ENCODE measurements at regions not wholly inside any gene's neighbourhood (a gene's known extent, or its start where the extent isn't known, plus 50 kb on each side); places are given as distances from the start of the nearest gene placed in this dataset.

DNA sequence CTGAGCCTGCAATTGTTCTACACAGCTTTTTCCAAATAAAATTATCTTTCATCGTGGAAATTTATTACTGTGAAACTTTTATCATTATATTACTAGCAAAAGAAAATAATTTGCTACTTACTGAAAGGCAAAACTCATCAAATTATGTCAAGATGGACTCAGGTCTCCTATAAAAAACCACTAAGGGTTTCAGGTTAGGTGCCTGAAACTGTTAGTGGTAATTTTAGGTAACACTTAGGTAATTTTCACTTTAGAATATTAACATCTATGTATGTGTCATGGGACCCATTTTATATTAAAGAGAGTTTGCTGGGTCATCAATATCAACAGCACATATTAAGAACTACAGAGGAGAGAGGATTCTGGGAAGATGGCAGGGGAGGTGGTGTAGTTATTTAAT, 651.5 kb downstream of the CENPC start:
- WGBS, 5 donors: 80 to 86% (median 83%) methylated on average over 1 of the region's 1 CpG
- intact Hi-C loops (cut with DNase I; ENCODE audit: low total_unique reads): no loop called here

GRCh38 chr4:66887061-66887460, 658.2 kb downstream of the CENPC start:
- WGBS, 5 donors: 55 to 81% (median 71%) methylated on average over 1 of the region's 1 CpG
- no peak for DNase-seq
- no peaks in the 10 kb centered on the region for H3K36me3 ChIP-seq
- TF ChIP-seq CTCF (IDR thresholded peaks at IDR 0.05) (no peak), EP300 (IDR thresholded peaks at IDR 0.05) (no peak), POLR2A (IDR thresholded peaks at IDR 0.05) (no peak), POLR2AphosphoS5 (IDR thresholded peaks at IDR 0.05) (no peak)
- no peak overlapping the region for H3K4me3 ChIP-seq
- H3K9me3 ChIP-seq: peaks cover 2 to 13% (median 6%) of the 10 kb centered on the region in 4 donors
- H3K27ac ChIP-seq: no peak overlapping the region
- H3K27me3 ChIP-seq: no peaks in the 10 kb centered on the region
- no peaks in the 10 kb centered on the region for H3K4me1 ChIP-seq
- intact Hi-C loops (cut with DNase I; ENCODE audit: low total_unique reads): no loop called here

More for the DNA sequence above, 651.5 kb downstream of the CENPC start:
- DNase-seq: no peak
- H3K27ac ChIP-seq: no peak overlapping the region
- TF ChIP-seq EP300 (IDR thresholded peaks at IDR 0.05): no peak
- no peak for TF ChIP-seq POLR2AphosphoS5 (IDR thresholded peaks at IDR 0.05)
- TF ChIP-seq CTCF (IDR thresholded peaks at IDR 0.05): no peak
- no peak for TF ChIP-seq POLR2A (IDR thresholded peaks at IDR 0.05)
- H3K4me1 ChIP-seq: no peaks in the 10 kb centered on the region
- H3K4me3 ChIP-seq: no peak overlapping the region
- H3K36me3 ChIP-seq: no peaks in the 10 kb centered on the region
- peaks cover 0 to 12% (median 4%) of the 10 kb centered on the region in 4 donors for H3K9me3 ChIP-seq
- no peaks in the 10 kb centered on the region for H3K27me3 ChIP-seq

- no peaks in the 10 kb centered on the region for H3K36me3 ChIP-seq
- H3K27me3 ChIP-seq: no peaks in the 10 kb centered on the region
- H3K9me3 ChIP-seq: peaks cover 2 to 14% (median 6%) of the 10 kb centered on the region in 4 donors
- no peak for DNase-seq
- no peaks in the 10 kb centered on the region for H3K4me1 ChIP-seq
- intact Hi-C loops (cut with DNase I; ENCODE audit: low total_unique reads): no loop called here
- WGBS, 5 donors: 74 to 93% (median 83%) methylated on average over 1 of the region's 1 CpG
- no peak overlapping the region for H3K4me3 ChIP-seq
- TF ChIP-seq POLR2AphosphoS5 (IDR thresholded peaks at IDR 0.05) (no peak), CTCF (IDR thresholded peaks at IDR 0.05) (no peak), EP300 (IDR thresholded peaks at IDR 0.05) (no peak)
- H3K27ac ChIP-seq: no peak overlapping the region
Observed at GRCh38 chr4:66885501-66886165, 659.7 kb downstream of the CENPC start.

DNA sequence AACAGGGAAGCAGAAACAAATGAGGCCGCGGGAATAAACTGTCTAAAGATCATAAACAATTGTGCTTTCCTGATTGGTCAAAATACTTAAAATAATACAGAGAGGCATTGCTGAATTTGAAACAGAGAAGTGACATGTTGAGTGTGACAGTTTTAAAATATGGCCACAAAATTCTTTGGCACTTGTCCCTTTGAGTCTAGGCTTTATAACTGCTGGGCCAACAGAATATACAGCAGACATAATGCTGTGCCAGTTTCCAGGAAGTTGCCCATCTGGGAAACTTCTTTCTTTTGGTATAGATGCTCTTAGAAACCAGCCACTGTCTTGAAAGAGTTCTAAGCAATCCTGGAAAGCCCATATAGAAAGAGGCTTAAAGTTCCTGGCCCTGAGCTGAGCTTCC, 668.4 kb downstream of the CENPC start:
- H3K4me1 ChIP-seq: no peaks in the 10 kb centered on the region
- intact Hi-C loops (cut with DNase I; ENCODE audit: low total_unique reads): no loop called here
- WGBS, 5 donors: 80 to 95% (median 90%) methylated on average over 2 of the region's 2 CpGs
- H3K27ac ChIP-seq: no peak overlapping the region
- H3K36me3 ChIP-seq: no peaks in the 10 kb centered on the region
- no peaks in the 10 kb centered on the region for H3K27me3 ChIP-seq
- TF ChIP-seq CTCF (IDR thresholded peaks at IDR 0.05) (no peak), POLR2AphosphoS5 (IDR thresholded peaks at IDR 0.05) (no peak), EP300 (IDR thresholded peaks at IDR 0.05) (no peak), POLR2A (IDR thresholded peaks at IDR 0.05) (no peak)
- DNase-seq: no peak
- no peaks in the 10 kb centered on the region for H3K9me3 ChIP-seq
- H3K4me3 ChIP-seq: no peak overlapping the region
